ENCODE measurements at regions not wholly inside any gene's neighbourhood (a gene's known extent, or its start where the extent isn't known, plus 50 kb on each side); places are given as distances from the start of the nearest gene placed in this dataset.
"Not testable (repeated sequence)": the region's sequence is repeated elsewhere in the genome, so short reads cannot be mapped to it uniquely, and the experiment has no call there.

GRCh38 chr17:13812350-13812749, 210.6 kb upstream of the HS3ST3A1 start:
- DNase-seq (ENCODE audit: low spot score): no peak
- intact Hi-C loops (cut with micrococcal nuclease): no loop called here

GRCh38 chr17:13813347-13814240, 211.9 kb upstream of the HS3ST3A1 start:
- Mint-ChIP-seq H3K4me3 (ENCODE audit: low read depth) (no peak overlapping the region), H3K27ac (no peak overlapping the region), H3K36me3 (ENCODE audit: low read depth) (no peaks in the 10 kb centered on the region), H3K9me3 (no peaks in the 10 kb centered on the region), H3K4me1 (ENCODE audit: low read depth) (peaks cover 2% of the 10 kb centered on the region), H3K27me3 (ENCODE audit: low read depth) (no peaks in the 10 kb centered on the region)
- intact Hi-C loops (cut with micrococcal nuclease): no loop called here
- DNase-seq (ENCODE audit: low spot score): no peak

More at GRCh38 chr17:13812350-13812749, 210.6 kb upstream of the HS3ST3A1 start:
- Mint-ChIP-seq H3K27me3 (ENCODE audit: low read depth) (no peaks in the 10 kb centered on the region), H3K27ac (no peak overlapping the region), H3K4me1 (ENCODE audit: low read depth) (peaks cover 2% of the 10 kb centered on the region), H3K36me3 (ENCODE audit: low read depth) (no peaks in the 10 kb centered on the region), H3K9me3 (no peaks in the 10 kb centered on the region), H3K4me3 (ENCODE audit: low read depth) (no peak overlapping the region)

- intact Hi-C loops (cut with micrococcal nuclease): no loop called here
- Mint-ChIP-seq H3K27ac (no peak overlapping the region), H3K4me3 (ENCODE audit: low read depth) (no peak overlapping the region), H3K36me3 (ENCODE audit: low read depth) (no peaks in the 10 kb centered on the region), H3K4me1 (ENCODE audit: low read depth) (peaks cover 5% of the 10 kb centered on the region), H3K9me3 (no peaks in the 10 kb centered on the region), H3K27me3 (ENCODE audit: low read depth) (no peaks in the 10 kb centered on the region)
- no peak for DNase-seq (ENCODE audit: low spot score)
Observed at GRCh38 chr17:13822700-13823099, 221.0 kb upstream of the HS3ST3A1 start.

GRCh38 chr17:13825526-13826040, 223.9 kb upstream of the HS3ST3A1 start:
- intact Hi-C loops (cut with micrococcal nuclease): no loop called here
- no peak overlapping the region for H3K4me3 Mint-ChIP-seq (ENCODE audit: low read depth)
- no peaks in the 10 kb centered on the region for H3K27me3 Mint-ChIP-seq (ENCODE audit: low read depth)
- no peak overlapping the region for H3K27ac Mint-ChIP-seq
- peaks cover 5% of the 10 kb centered on the region for H3K4me1 Mint-ChIP-seq (ENCODE audit: low read depth)
- no peak for DNase-seq (ENCODE audit: low spot score)
- no peaks in the 10 kb centered on the region for H3K9me3 Mint-ChIP-seq
- H3K36me3 Mint-ChIP-seq (ENCODE audit: low read depth): no peaks in the 10 kb centered on the region

DNA sequence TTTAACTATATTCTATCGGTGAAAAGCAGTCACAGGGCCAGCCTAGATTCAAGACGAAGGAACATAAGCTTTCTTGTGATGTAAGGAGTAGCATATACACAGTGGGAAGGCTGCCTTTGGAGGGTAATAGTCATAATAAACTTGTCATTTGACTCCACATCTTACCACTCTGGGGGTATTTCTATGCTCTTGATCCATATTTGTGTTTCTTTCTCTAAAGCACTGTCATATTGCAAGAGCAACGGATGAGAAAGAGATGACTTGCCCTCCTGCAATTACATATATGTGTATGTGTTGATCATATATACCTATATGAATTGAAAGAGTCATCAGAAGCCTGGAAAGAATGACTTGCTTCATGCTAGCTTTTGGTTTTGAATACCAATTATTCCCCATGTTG, 225.4 kb upstream of the HS3ST3A1 start:
- no peak for DNase-seq (ENCODE audit: low spot score)
- no peak overlapping the region for H3K27ac Mint-ChIP-seq
- intact Hi-C loops (cut with micrococcal nuclease): no loop called here

GRCh38 chr17:13833921-13834320, 232.2 kb upstream of the HS3ST3A1 start:
- Mint-ChIP-seq H3K4me3 (ENCODE audit: low read depth) (no peak overlapping the region), H3K27me3 (ENCODE audit: low read depth) (no peaks in the 10 kb centered on the region), H3K27ac (no peak overlapping the region), H3K36me3 (ENCODE audit: low read depth) (no peaks in the 10 kb centered on the region), H3K4me1 (ENCODE audit: low read depth) (no peaks in the 10 kb centered on the region), H3K9me3 (peaks cover 4% of the 10 kb centered on the region)
- no peak for DNase-seq (ENCODE audit: low spot score)
- intact Hi-C loops (cut with micrococcal nuclease): no loop called here

More for the DNA sequence above, 225.4 kb upstream of the HS3ST3A1 start:
- Mint-ChIP-seq H3K36me3 (ENCODE audit: low read depth) (no peaks in the 10 kb centered on the region), H3K9me3 (no peaks in the 10 kb centered on the region), H3K4me1 (ENCODE audit: low read depth) (peaks cover 5% of the 10 kb centered on the region), H3K4me3 (ENCODE audit: low read depth) (no peak overlapping the region), H3K27me3 (ENCODE audit: low read depth) (no peaks in the 10 kb centered on the region)

DNA sequence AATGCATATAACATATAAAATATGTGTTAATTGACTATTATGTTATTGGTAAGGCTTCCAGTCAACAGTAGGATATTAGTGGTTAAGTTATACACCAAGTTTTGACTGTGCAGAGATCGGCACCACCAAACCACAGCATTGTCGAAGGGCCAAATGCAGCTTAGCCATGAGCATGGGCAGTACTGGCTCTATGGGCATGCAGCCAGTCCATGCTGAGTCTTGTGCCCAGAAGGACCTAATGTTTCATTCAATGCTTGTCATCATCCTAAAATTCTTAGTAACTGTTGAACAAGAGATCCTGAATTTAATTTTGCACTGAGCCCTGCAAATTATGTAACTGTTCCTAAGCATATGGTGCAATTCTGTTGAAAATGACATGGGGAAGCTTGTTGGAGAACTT, 233.4 kb upstream of the HS3ST3A1 start:
- DNase-seq (ENCODE audit: low spot score): no peak
- Mint-ChIP-seq H3K9me3 (peaks cover 4% of the 10 kb centered on the region), H3K4me1 (ENCODE audit: low read depth) (peaks cover 1% of the 10 kb centered on the region), H3K4me3 (ENCODE audit: low read depth) (no peak overlapping the region), H3K27ac (no peak overlapping the region), H3K36me3 (ENCODE audit: low read depth) (no peaks in the 10 kb centered on the region), H3K27me3 (ENCODE audit: low read depth) (no peaks in the 10 kb centered on the region)
- intact Hi-C loops (cut with micrococcal nuclease): no loop called here

GRCh38 chr17:13837417-13837816, 231.9 kb upstream of the COX10 start:
- no peak overlapping the region for H3K4me3 Mint-ChIP-seq (ENCODE audit: low read depth)
- no peaks in the 10 kb centered on the region for H3K36me3 Mint-ChIP-seq (ENCODE audit: low read depth)
- peaks cover 6% of the 10 kb centered on the region for H3K4me1 Mint-ChIP-seq (ENCODE audit: low read depth)
- DNase-seq (ENCODE audit: low spot score): no peak
- no peaks in the 10 kb centered on the region for H3K27me3 Mint-ChIP-seq (ENCODE audit: low read depth)
- H3K27ac Mint-ChIP-seq: no peak overlapping the region
- peaks cover 2% of the 10 kb centered on the region for H3K9me3 Mint-ChIP-seq
- intact Hi-C loops (cut with micrococcal nuclease): no loop called here

DNA sequence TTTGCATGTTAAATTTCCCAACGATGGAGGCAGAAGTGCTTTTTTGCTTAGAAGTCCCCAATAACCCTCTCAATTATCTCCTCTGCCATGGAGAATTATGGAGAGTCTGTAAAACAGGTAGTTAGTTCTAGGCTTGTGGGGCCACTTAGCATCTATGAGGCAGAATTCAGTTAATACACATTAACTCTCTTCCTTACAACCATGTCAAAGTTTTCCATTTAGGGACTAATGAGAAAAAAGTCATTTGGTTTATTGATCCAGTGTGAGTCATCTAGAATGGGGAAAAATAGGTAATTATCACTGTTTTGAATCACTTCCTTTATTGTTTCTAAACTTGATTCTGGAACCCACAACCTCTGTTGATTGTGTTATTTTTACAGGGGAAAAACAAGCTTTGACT, 229.1 kb upstream of the COX10 start:
- Mint-ChIP-seq H3K27me3 (ENCODE audit: low read depth) (no peaks in the 10 kb centered on the region), H3K4me1 (ENCODE audit: low read depth) (peaks cover 6% of the 10 kb centered on the region), H3K4me3 (ENCODE audit: low read depth) (no peak overlapping the region), H3K36me3 (ENCODE audit: low read depth) (no peaks in the 10 kb centered on the region), H3K9me3 (no peaks in the 10 kb centered on the region), H3K27ac (no peak overlapping the region)
- no peak for DNase-seq (ENCODE audit: low spot score)
- intact Hi-C loops (cut with micrococcal nuclease): no loop called here

DNA sequence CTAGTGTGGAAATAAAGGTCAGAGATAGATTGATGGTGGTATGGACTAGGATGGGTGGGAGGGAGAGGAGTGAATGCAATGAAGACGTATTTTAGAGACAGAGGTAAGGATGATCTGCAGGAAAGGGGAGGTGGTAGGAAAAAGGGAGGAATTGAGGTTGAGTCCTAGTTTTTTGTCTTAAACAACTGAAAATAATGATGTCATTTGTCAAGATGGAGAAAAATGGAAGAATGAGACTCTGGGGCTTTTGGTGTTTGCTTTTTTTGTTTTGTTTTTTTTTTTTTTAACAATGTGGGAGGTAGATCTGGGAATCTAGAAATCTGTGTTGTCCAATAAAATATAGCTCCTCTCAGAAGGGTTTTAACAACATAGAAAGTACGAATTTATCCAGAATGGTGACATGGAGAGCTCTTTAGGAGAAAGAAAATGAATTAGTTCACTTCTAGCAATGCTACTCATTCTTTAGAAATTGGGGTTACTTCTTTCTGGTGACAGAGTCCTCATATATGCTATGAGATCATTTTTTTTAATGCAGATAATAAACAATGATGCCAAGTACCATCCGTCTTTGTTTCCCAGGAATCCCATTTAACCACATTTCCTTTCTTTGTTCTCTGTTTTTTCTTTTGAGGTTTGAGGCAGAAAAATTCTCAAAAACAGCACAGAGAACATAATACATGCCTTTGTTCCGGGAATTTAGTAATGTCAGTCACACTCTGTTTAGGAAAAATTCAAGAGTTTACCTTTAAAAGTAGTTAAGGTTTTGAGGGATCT, 225.3 kb upstream of the COX10 start:
- H3K9me3 Mint-ChIP-seq: no peaks in the 10 kb centered on the region
- H3K4me1 Mint-ChIP-seq (ENCODE audit: low read depth): peaks cover 6% of the 10 kb centered on the region
- no peaks in the 10 kb centered on the region for H3K36me3 Mint-ChIP-seq (ENCODE audit: low read depth)
- DNase-seq (ENCODE audit: low spot score): no peak
- intact Hi-C loops (cut with micrococcal nuclease): no loop called here
- no peak overlapping the region for H3K27ac Mint-ChIP-seq
- no peak overlapping the region for H3K4me3 Mint-ChIP-seq (ENCODE audit: low read depth)
- no peaks in the 10 kb centered on the region for H3K27me3 Mint-ChIP-seq (ENCODE audit: low read depth)

DNA sequence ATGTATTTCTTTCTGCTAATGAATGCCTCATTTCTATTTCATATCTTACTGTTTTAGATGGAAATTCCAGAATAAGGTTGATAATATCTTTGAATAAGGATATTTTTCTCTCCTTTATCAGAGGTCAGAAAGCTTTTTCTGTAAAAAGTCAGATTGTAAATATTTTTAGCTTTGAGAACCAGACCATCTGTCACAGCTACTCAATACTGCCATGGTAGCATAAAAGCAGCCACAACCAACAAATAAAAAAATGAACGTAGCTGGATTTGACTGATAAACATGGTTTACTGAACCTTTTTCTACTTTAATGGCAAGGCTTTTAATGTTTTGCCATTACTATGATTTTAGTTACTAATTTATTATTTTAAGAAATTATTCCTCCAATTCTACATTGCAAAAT, 217.4 kb upstream of the COX10 start:
- Mint-ChIP-seq H3K9me3 (peaks cover 4% of the 10 kb centered on the region), H3K4me1 (ENCODE audit: low read depth) (no peaks in the 10 kb centered on the region), H3K36me3 (ENCODE audit: low read depth) (peaks cover 3% of the 10 kb centered on the region), H3K27me3 (ENCODE audit: low read depth) (no peaks in the 10 kb centered on the region), H3K4me3 (ENCODE audit: low read depth) (no peak overlapping the region), H3K27ac (no peak overlapping the region)
- intact Hi-C loops (cut with micrococcal nuclease): no loop called here
- DNase-seq (ENCODE audit: low spot score): no peak

- intact Hi-C loops (cut with micrococcal nuclease); H3K27ac Mint-ChIP-seq; H3K4me3 Mint-ChIP-seq (ENCODE audit: low read depth); H3K27me3 Mint-ChIP-seq (ENCODE audit: low read depth); H3K4me1 Mint-ChIP-seq (ENCODE audit: low read depth); H3K36me3 Mint-ChIP-seq (ENCODE audit: low read depth); DNase-seq (ENCODE audit: low spot score): not testable (repeated sequence)
- peaks cover 18% of the 10 kb centered on the region for H3K9me3 Mint-ChIP-seq
Observed at GRCh38 chr17:13855730-13856129, 213.6 kb upstream of the COX10 start.

DNA sequence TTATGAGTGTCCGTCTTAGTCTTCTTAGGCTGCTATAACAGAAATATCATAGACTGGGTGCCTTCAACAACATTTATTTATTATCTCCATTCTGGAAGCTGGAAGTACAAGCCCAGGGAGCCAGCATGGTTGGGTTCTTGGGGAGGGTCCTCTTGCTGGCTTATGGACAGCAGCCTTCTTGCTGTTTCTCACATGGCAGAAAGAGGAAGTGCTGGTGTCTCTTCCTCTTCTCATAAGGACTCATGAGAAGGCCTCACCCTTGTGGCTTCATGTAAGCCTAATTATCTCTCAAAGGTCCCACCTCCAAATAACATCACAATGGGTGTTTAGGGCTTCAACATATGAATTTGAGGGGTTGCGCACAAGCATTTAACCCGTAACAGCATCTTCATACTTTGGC, 207.0 kb upstream of the COX10 start:
- Mint-ChIP-seq H3K27me3 (ENCODE audit: low read depth) (no peaks in the 10 kb centered on the region), H3K9me3 (peaks cover 17% of the 10 kb centered on the region), H3K4me3 (ENCODE audit: low read depth) (no peak overlapping the region), H3K4me1 (ENCODE audit: low read depth) (no peaks in the 10 kb centered on the region), H3K27ac (no peak overlapping the region), H3K36me3 (ENCODE audit: low read depth) (peaks cover 4% of the 10 kb centered on the region)
- DNase-seq (ENCODE audit: low spot score): no peak
- intact Hi-C loops (cut with micrococcal nuclease): no loop called here

All from activated T-helper 2 cell treated with anti-CD3 and anti-CD28 coated beads, Interferon-gamma antibody, Interleukin-2, Interleukin-4, amounts not matched to agents 10 μg/mL and 5 μg/mL and 100 μg/mL, durations not matched to agents 14 hours and 24 hours and 36 hours (primary cell).